HFF-Myc (cell line): ENCODE measurements at regions not wholly inside any gene's neighbourhood (a gene's known extent, or its start where the extent isn't known, plus 50 kb on each side); places are given as distances from the start of the nearest gene placed in this dataset.

Experiments
- DNase-seq: peaks from one replicate; pipeline ENCODE4 v3.0.0-alpha.2; 2011; ENCODE audit warnings: low read depth; ENCODE audit errors: extremely low read depth
- H3K4me3 ChIP-seq: replicated peaks from 2 replicates; pipeline ENCODE4 v1.5.1; 2011; ENCODE audit warnings: low read depth, mild to moderate bottlenecking, control low read depth, low read length
- TF ChIP-seq, protein P1 (sequence below): IDR thresholded peaks from 2 replicates; pipeline ENCODE4 v1.5.1; 2012; ENCODE audit warnings: mild to moderate bottlenecking, low read depth, low read length, control low read depth; ENCODE audit errors: missing control alignments

DNA sequence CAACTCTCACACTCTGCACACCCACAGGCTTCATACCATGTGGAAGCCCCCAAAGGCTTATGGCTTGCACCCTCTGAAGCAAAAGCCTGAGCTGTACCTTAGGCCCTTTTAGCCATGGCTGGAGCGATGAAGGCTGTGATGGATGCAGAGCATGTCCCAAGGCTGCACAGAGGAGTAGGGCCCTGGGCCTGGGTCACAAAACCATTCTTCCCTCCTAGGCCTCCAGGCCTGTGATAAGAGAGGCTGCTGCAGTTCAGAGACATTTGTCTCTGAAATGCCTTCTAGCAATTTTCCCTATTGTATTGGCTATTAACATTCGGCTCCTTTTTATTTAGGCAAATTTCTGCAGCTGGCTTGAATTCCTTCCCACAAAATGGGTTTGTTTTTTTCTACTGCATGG, 1707.7 kb downstream of the MRPL39 start:
- H3K4me3 ChIP-seq = no peak overlapping the region
- DNase-seq = no peak
- TF ChIP-seq, protein P1, sequence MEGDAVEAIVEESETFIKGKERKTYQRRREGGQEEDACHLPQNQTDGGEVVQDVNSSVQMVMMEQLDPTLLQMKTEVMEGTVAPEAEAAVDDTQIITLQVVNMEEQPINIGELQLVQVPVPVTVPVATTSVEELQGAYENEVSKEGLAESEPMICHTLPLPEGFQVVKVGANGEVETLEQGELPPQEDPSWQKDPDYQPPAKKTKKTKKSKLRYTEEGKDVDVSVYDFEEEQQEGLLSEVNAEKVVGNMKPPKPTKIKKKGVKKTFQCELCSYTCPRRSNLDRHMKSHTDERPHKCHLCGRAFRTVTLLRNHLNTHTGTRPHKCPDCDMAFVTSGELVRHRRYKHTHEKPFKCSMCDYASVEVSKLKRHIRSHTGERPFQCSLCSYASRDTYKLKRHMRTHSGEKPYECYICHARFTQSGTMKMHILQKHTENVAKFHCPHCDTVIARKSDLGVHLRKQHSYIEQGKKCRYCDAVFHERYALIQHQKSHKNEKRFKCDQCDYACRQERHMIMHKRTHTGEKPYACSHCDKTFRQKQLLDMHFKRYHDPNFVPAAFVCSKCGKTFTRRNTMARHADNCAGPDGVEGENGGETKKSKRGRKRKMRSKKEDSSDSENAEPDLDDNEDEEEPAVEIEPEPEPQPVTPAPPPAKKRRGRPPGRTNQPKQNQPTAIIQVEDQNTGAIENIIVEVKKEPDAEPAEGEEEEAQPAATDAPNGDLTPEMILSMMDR = no peak

DNA sequence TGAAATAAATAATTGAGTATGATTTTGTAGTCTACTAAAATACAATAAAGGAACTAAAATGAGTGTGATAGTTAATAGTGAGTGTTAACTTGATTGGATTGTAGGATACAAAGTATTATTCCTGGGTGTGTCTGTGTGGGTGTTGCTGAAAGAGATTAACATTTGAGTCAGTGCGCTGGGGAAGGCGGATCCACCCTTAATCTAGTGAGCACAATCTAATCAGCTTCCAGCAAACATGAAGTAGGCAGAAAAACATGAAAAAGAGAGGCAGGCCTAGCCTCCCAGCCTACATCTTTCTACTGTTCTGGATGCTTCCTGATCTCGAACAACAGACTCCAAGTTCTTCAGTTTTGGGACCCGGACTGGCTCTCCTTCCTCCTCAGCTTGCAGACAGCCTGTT, 1716.6 kb downstream of the MRPL39 start:
- TF ChIP-seq, protein P1 = no peak
- no peak overlapping the region for H3K4me3 ChIP-seq
- no peak for DNase-seq

DNA sequence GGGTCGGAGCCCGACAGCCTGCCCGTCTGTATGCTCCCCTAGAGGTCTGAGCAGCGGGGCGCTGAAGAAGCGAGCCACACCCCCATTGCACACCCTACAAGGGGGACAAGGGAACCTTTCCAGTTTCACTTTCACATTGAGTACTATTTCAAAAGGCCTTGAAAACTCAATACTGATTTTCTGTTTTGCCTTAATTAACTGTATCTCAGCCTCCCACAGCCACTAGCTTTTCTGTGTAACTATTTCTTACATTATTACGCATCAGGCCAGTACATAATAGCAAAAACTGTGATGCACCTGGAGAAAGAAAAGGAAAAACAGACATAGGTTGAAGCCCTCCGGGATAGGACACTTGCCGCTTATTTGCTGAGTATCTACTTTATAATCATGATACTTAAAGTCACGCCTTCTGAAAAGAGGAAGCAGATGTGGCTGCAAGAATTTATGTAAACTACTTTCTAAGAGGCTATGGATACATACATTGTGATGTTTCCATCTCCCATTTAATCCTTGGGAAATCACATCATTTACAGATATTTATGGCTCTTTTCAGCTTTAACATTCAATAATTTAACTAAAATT, 1719.5 kb downstream of the MRPL39 start:
- DNase-seq = no peak
- no peak overlapping the region for H3K4me3 ChIP-seq
- TF ChIP-seq, protein P1 = no peak

DNA sequence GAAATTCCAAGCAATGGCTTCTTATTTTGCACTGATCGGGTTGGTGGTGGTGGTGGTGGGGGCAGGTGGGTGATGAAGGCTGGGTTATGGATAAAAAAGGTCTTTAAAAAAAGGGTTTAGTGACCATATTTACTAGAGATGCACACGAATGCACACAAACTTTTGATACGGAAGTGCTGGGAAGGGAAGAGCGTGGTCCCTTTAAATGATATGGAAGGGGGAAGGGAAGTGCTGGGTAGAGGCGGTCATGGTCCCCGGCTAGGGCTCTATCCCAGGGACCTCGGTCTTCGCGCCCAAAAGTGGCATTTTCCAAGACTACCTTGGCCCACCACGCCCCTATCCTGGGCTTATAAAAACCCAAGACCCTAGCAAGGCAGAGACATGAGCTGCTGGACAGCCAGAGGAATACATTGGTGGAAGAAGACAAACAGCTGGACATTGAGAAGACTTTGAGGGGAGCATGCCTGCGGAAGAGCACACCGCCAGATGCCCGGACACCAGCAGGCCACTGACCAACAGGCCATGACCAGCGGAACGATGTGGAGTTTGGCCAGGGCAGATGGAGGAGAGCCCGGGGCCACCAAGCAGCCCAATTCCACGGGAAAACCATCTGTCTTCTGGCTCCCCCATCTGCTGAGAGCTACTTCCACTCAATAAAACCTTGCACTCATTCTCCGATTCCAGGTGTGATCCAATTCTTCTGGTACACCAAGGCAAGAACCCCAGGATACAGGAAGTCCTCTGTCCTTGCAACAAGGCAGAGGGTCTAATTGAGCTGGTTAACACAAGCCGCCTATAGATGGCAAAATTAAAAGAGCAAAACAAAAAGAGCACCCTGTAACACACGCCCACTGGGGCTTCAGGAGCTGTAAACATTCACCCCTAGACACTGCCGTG, 1720.2 kb downstream of the MRPL39 start:
- H3K4me3 ChIP-seq = no peak overlapping the region
- DNase-seq = no peak
- TF ChIP-seq, protein P1 = no peak

DNA sequence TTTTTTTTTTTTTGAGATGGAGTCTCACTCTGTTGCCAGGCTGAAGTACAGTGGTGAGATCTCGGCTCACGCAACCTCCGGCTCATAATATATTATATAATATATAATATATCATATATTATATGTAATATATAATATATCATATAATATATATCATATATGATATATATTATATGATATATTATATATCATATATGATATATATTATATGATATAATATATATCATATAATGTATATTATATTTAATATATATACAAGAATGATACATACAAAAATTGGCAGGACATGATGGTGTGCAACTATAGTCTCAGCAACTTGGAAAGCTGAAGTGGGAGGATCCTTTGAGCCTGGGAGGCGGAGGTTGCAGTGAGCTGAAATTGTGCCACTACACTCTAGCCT, 1725.5 kb downstream of the MRPL39 start:
- DNase-seq = no peak
- TF ChIP-seq, protein P1 = no peak
- H3K4me3 ChIP-seq = no peak overlapping the region

DNA sequence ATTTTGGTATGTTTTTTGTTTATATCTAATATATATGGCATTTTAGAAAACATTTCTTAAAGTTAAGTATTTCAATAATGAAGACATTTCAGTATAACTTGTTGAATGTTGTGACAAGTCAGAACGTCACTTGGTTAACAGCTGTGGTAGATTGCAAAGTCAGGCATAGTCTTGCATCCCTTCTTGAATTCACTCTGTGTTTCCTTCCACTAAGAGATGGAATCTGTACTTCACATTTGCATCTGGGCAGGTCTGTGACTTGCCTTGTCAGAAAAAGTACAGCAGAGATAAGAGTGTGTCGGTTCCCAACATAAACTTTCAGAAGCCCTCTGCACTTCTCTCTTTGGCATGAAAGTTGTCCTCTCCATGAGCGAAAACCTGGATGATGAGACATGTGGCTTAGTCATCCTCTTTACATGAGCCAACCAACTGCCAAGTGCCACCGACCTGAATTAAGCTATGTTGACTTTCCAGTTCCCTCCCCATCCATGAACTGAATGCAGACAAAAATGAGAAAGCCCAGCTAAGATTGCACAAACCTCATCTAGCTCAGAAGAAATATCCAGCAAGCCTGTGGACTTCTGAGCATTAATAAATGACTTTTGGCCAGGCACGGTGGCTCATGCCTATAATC, 1730.2 kb downstream of the MRPL39 start:
- no peak for DNase-seq
- TF ChIP-seq, protein P1 = no peak
- no peak overlapping the region for H3K4me3 ChIP-seq
